ENCODE measurements at regions not wholly inside any gene's neighbourhood (a gene's known extent, or its start where the extent isn't known, plus 50 kb on each side); places are given as distances from the start of the nearest gene placed in this dataset.

- Mint-ChIP-seq H3K36me3 (ENCODE audit: insufficient read depth, unreplicated experiment) (no peaks in the 10 kb centered on the region), H3K4me1 (ENCODE audit: low read depth, unreplicated experiment) (no peaks in the 10 kb centered on the region), H3K27me3 (ENCODE audit: insufficient read depth, unreplicated experiment) (peaks cover 9% of the 10 kb centered on the region), H3K27ac (ENCODE audit: unreplicated experiment) (no peak overlapping the region), H3K9me3 (ENCODE audit: unreplicated experiment) (no peaks in the 10 kb centered on the region), H3K4me3 (ENCODE audit: unreplicated experiment) (no peak overlapping the region)
- POLR2A ChIA-PET: no interaction called here
- Histone ChIP-seq H3K27me3 (replicated peaks; ENCODE audit: control insufficient read depth, insufficient read depth, low read length) (no peaks in the 10 kb centered on the region), H3K9me3 (no peaks in the 10 kb centered on the region), H3K36me3 (ENCODE audit: control insufficient read depth, insufficient read depth, low read length) (no peaks in the 10 kb centered on the region), H3K4me1 (no peaks in the 10 kb centered on the region), H3K4me3 (ENCODE audit: low read depth, low read length) (no peak overlapping the region)
- no peak for DNase-seq
- TF ChIP-seq CTCF (IDR thresholded peaks at IDR 0.05; ENCODE audit: insufficient read depth in 1 of 2, low read depth in 1 of 2, low read length in 1 of 2, severe bottlenecking in 1 of 2, unreplicated experiment in 1 of 2): no peak
- intact Hi-C loops (cut with micrococcal nuclease; ENCODE audit: unreplicated experiment): no loop called here
- BruUV-seq (replicated peaks): no TSS peak
- CTCF ChIA-PET: no interaction called here
Observed at GRCh38 chr6:163804991-163805390, 390.5 kb downstream of the QKI start.

- no peaks in the 10 kb centered on the region for H3K36me3 Mint-ChIP-seq (ENCODE audit: insufficient read depth, unreplicated experiment)
- H3K4me3 Mint-ChIP-seq (ENCODE audit: unreplicated experiment): no peak overlapping the region
- Histone ChIP-seq H3K4me1 (no peaks in the 10 kb centered on the region), H3K4me3 (ENCODE audit: low read depth, low read length) (no peak overlapping the region), H3K36me3 (ENCODE audit: control insufficient read depth, insufficient read depth, low read length) (no peaks in the 10 kb centered on the region), H3K27me3 (replicated peaks; ENCODE audit: control insufficient read depth, insufficient read depth, low read length) (no peaks in the 10 kb centered on the region), H3K9me3 (no peaks in the 10 kb centered on the region)
- H3K4me1 Mint-ChIP-seq (ENCODE audit: low read depth, unreplicated experiment): no peaks in the 10 kb centered on the region
- no peaks in the 10 kb centered on the region for H3K9me3 Mint-ChIP-seq (ENCODE audit: unreplicated experiment)
- intact Hi-C loops (cut with micrococcal nuclease; ENCODE audit: unreplicated experiment): no loop called here
- H3K27me3 Mint-ChIP-seq (ENCODE audit: insufficient read depth, unreplicated experiment): peaks cover 10% of the 10 kb centered on the region
- DNase-seq: no peak
- CTCF ChIA-PET: no interaction called here
- no peak for TF ChIP-seq CTCF (IDR thresholded peaks at IDR 0.05; ENCODE audit: insufficient read depth in 1 of 2, low read depth in 1 of 2, low read length in 1 of 2, severe bottlenecking in 1 of 2, unreplicated experiment in 1 of 2)
- POLR2A ChIA-PET: no interaction called here
- H3K27ac Mint-ChIP-seq (ENCODE audit: unreplicated experiment): no peak overlapping the region
- BruUV-seq (replicated peaks): no TSS peak
Observed at GRCh38 chr6:163802267-163802666, 387.7 kb downstream of the QKI start.

- Mint-ChIP-seq H3K4me1 (ENCODE audit: low read depth, unreplicated experiment) (no peaks in the 10 kb centered on the region), H3K4me3 (ENCODE audit: unreplicated experiment) (no peak overlapping the region), H3K36me3 (ENCODE audit: insufficient read depth, unreplicated experiment) (no peaks in the 10 kb centered on the region), H3K27ac (ENCODE audit: unreplicated experiment) (no peak overlapping the region), H3K27me3 (ENCODE audit: insufficient read depth, unreplicated experiment) (peaks cover 8% of the 10 kb centered on the region), H3K9me3 (ENCODE audit: unreplicated experiment) (no peaks in the 10 kb centered on the region)
- no peaks in the 10 kb centered on the region; the same call in 1 of the 2 replicates for H3K27me3 ChIP-seq (replicated peaks; ENCODE audit: control insufficient read depth, insufficient read depth, low read length)
- ChIA-PET CTCF (no interaction called here), POLR2A (no interaction called here)
- no peaks in the 10 kb centered on the region for H3K9me3 ChIP-seq
- no peaks in the 10 kb centered on the region for H3K4me1 ChIP-seq
- intact Hi-C loops (cut with micrococcal nuclease; ENCODE audit: unreplicated experiment): no loop called here
- DNase-seq: no peak
- BruUV-seq (replicated peaks): no TSS peak
- no peak for TF ChIP-seq CTCF (IDR thresholded peaks at IDR 0.05; ENCODE audit: insufficient read depth in 1 of 2, low read depth in 1 of 2, low read length in 1 of 2, severe bottlenecking in 1 of 2, unreplicated experiment in 1 of 2)
- H3K36me3 ChIP-seq (ENCODE audit: control insufficient read depth, insufficient read depth, low read length): no peaks in the 10 kb centered on the region
- H3K4me3 ChIP-seq (ENCODE audit: low read depth, low read length): no peak overlapping the region
Observed at GRCh38 chr6:163797296-163797845, 382.9 kb downstream of the QKI start.

Measured in Caco-2 (cell line).